Umbilical cord (tissue), 1 donor: ENCODE measurements at regions not wholly inside any gene's neighbourhood (a gene's known extent, or its start where the extent isn't known, plus 50 kb on each side); places are given as distances from the start of the nearest gene placed in this dataset.
A peak's percentile ranks its signal among the peaks of the same experiment; 100 is the strongest.

Source experiments
- DNase-seq: peaks from one replicate; pipeline ENCODE4 v3.0.0-alpha.2; 2015; ENCODE audit warnings: low spot score

- no peak for DNase-seq
Measured at GRCh38 chr3:78414261-78414660, 1353.5 kb downstream of the ROBO1 start.

GRCh38 chr3:78420611-78421010, 1347.2 kb downstream of the ROBO1 start:
- DNase-seq: no peak

GRCh38 chr3:78421247-78421966, 1346.4 kb downstream of the ROBO1 start:
- no peak for DNase-seq

GRCh38 chr3:78424656-78425055, 1343.1 kb downstream of the ROBO1 start:
- DNase-seq: no peak

GRCh38 chr3:78426454-78426853, 1341.3 kb downstream of the ROBO1 start:
- no peak for DNase-seq

GRCh38 chr3:78427303-78427702, 1340.5 kb downstream of the ROBO1 start:
- no peak for DNase-seq

- no peak for DNase-seq
Measured at GRCh38 chr3:78430741-78431140, 1337.1 kb downstream of the ROBO1 start.

GRCh38 chr3:78434801-78435200, 1333.0 kb downstream of the ROBO1 start:
- DNase-seq: no peak

GRCh38 chr3:78455166-78455565, 1312.6 kb downstream of the ROBO1 start:
- no peak for DNase-seq

- no peak for DNase-seq
Measured at GRCh38 chr3:78455712-78456433, 1311.9 kb downstream of the ROBO1 start.

- no peak for DNase-seq
Measured at GRCh38 chr3:78459796-78460195, 1308.0 kb downstream of the ROBO1 start.

- no peak for DNase-seq
Measured at GRCh38 chr3:78462021-78462420, 1305.8 kb downstream of the ROBO1 start.

GRCh38 chr3:78476076-78476475, 1291.7 kb downstream of the ROBO1 start:
- no peak for DNase-seq

- DNase-seq: no peak
Measured at GRCh38 chr3:78481050-78481449, 1286.7 kb downstream of the ROBO1 start.

GRCh38 chr3:78483090-78483489, 1284.7 kb downstream of the ROBO1 start:
- DNase-seq: no peak

GRCh38 chr3:78494851-78495250, 1272.9 kb downstream of the ROBO1 start:
- DNase-seq: no peak

GRCh38 chr3:78495301-78495700, 1272.5 kb downstream of the ROBO1 start:
- no peak for DNase-seq

GRCh38 chr3:78496501-78496900, 1271.3 kb downstream of the ROBO1 start:
- DNase-seq: no peak

GRCh38 chr3:78497021-78497420, 1270.8 kb downstream of the ROBO1 start:
- DNase-seq: no peak

GRCh38 chr3:78497767-78498166, 1270.0 kb downstream of the ROBO1 start:
- peak; percentile 23 for DNase-seq

GRCh38 chr3:78506061-78506460, 1261.7 kb downstream of the ROBO1 start:
- no peak for DNase-seq

- DNase-seq: peak; percentile 50
Measured at GRCh38 chr3:78506581-78507195, 1261.1 kb downstream of the ROBO1 start.
